ENCODE measurements at regions not wholly inside any gene's neighbourhood (a gene's known extent, or its start where the extent isn't known, plus 50 kb on each side); places are given as distances from the start of the nearest gene placed in this dataset.

DNA sequence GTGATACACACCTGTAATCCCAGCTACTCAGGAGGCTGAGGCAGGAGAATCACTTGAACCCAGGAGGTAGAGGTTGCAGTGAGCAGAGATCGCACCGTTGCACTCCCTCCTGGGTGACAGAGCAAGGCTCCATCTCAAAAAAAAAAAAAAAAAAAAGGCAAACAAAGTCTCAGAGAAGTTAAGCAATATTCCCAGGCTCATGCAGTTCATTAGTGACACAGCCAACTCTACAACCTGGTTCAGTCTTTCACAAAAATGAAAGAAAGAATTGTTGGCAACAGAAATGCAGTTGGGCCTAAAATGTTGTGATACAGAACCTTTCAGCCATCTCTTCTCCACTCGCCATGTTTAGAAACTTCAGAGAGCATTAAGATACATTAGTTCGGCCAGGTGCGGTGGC lies 242.1 kb downstream of the LTN1 start:
- Histone ChIP-seq H3K36me3 (no peaks in the 10 kb centered on the region), H3K27me3 (no peaks in the 10 kb centered on the region), H3K9ac (no peak overlapping the region), H3K4me3 (no peak overlapping the region), H3K79me2 (ENCODE audit: low read depth) (no peaks in the 10 kb centered on the region), H3K4me1 (no peaks in the 10 kb centered on the region), H2AFZ (replicated peaks) (no peak overlapping the region), H4K20me1 (ENCODE audit: low read depth) (no peaks in the 10 kb centered on the region), H3K9me3 (ENCODE audit: low read depth) (no peaks in the 10 kb centered on the region), H3K27ac (no peak overlapping the region), H3K4me2 (no peak overlapping the region), H3F3A (ENCODE audit: low read depth) (no peaks in the 10 kb centered on the region)
- peaks cover 3% of the 10 kb centered on the region for H3K9me3 Mint-ChIP-seq
- H3K4me3 Mint-ChIP-seq = no peak overlapping the region
- no peak for DNase-seq (ENCODE audit: low spot score)
- no peaks in the 10 kb centered on the region for H3K27me3 Mint-ChIP-seq (ENCODE audit: insufficient read depth, low read depth)
- no peaks in the 10 kb centered on the region for H3K36me3 Mint-ChIP-seq
- H3K27ac Mint-ChIP-seq = no peak overlapping the region
- peaks cover 4% of the 10 kb centered on the region for H3K4me1 Mint-ChIP-seq
- TF ChIP-seq CTCF (IDR thresholded peaks at IDR 0.05) (no peak), EZH2phosphoT487 (IDR thresholded peaks at IDR 0.05) (no peak), EZH2 (IDR thresholded peaks at IDR 0.05) (no peak)

DNA sequence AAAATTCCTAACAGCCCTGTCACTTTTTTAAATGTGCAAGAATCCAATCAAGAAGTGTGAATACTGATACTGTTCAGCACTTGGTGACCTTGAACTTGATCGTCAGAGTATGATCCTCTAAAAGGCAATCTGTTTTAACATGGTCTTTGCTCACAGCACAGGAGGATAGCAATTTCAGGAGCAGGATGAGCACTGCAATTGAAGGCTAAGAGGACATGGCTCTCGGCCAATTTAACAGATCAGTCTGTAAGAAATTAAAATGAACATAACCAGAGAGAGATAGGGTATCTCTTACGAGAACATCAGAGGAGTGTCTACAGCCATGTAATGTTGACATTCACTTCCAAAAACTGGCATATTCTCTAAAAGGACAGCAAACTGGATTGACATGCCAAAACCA lies 243.1 kb downstream of the LTN1 start:
- Histone ChIP-seq H3F3A (ENCODE audit: low read depth) (no peaks in the 10 kb centered on the region), H3K4me1 (no peaks in the 10 kb centered on the region), H3K4me3 (no peak overlapping the region), H3K36me3 (no peaks in the 10 kb centered on the region), H3K79me2 (ENCODE audit: low read depth) (no peaks in the 10 kb centered on the region), H3K27me3 (no peaks in the 10 kb centered on the region), H4K20me1 (ENCODE audit: low read depth) (no peaks in the 10 kb centered on the region), H3K27ac (no peak overlapping the region), H2AFZ (replicated peaks) (no peak overlapping the region), H3K9me3 (ENCODE audit: low read depth) (no peaks in the 10 kb centered on the region), H3K4me2 (no peak overlapping the region), H3K9ac (no peak overlapping the region)
- no peak for DNase-seq (ENCODE audit: low spot score)
- Mint-ChIP-seq H3K4me3 (no peak overlapping the region), H3K36me3 (no peaks in the 10 kb centered on the region), H3K4me1 (peaks cover 4% of the 10 kb centered on the region), H3K9me3 (peaks cover 3% of the 10 kb centered on the region), H3K27me3 (ENCODE audit: insufficient read depth, low read depth) (no peaks in the 10 kb centered on the region), H3K27ac (no peak overlapping the region)
- no peak for TF ChIP-seq CTCF (IDR thresholded peaks at IDR 0.05)

DNA sequence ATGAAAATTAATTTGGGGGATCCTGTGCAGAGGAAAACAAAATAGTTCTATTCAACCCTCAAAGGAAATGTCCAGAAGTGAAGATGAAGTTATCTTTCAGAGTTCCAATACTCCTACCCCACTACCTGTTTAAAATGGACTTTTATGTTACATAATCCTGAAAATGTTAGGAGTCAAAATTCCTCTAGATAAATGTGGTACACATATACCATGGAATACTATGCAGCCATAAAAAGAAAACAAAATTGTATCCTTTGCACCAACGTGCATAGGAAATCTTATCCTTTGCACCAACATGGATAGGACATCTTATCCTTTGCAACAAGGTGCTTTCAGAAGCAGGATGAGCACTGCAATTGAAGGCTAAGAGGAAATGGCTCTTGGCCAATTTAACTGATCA lies 245.2 kb downstream of the LTN1 start:
- no peaks in the 10 kb centered on the region for H3K36me3 Mint-ChIP-seq
- no peaks in the 10 kb centered on the region for H3K27me3 ChIP-seq
- no peak for DNase-seq (ENCODE audit: low spot score)
- TF ChIP-seq EZH2 (IDR thresholded peaks at IDR 0.05) (no peak), EZH2phosphoT487 (IDR thresholded peaks at IDR 0.05) (no peak), CTCF (IDR thresholded peaks at IDR 0.05) (no peak)
- H3F3A ChIP-seq (ENCODE audit: low read depth) = no peaks in the 10 kb centered on the region
- H3K9ac ChIP-seq = no peak overlapping the region
- no peaks in the 10 kb centered on the region for H3K36me3 ChIP-seq
- H3K27me3 Mint-ChIP-seq (ENCODE audit: insufficient read depth, low read depth) = no peaks in the 10 kb centered on the region
- no peaks in the 10 kb centered on the region for H3K4me1 ChIP-seq
- no peak overlapping the region for H2AFZ ChIP-seq (replicated peaks)
- H3K27ac ChIP-seq = no peak overlapping the region
- H3K9me3 ChIP-seq (ENCODE audit: low read depth) = no peaks in the 10 kb centered on the region
- no peaks in the 10 kb centered on the region for H3K9me3 Mint-ChIP-seq
- no peaks in the 10 kb centered on the region for H3K79me2 ChIP-seq (ENCODE audit: low read depth)
- H3K4me2 ChIP-seq = no peak overlapping the region
- no peak overlapping the region for H3K27ac Mint-ChIP-seq
- no peak overlapping the region for H3K4me3 ChIP-seq
- no peaks in the 10 kb centered on the region for H4K20me1 ChIP-seq (ENCODE audit: low read depth)
- H3K4me1 Mint-ChIP-seq = no peaks in the 10 kb centered on the region
- H3K4me3 Mint-ChIP-seq = no peak overlapping the region

DNA sequence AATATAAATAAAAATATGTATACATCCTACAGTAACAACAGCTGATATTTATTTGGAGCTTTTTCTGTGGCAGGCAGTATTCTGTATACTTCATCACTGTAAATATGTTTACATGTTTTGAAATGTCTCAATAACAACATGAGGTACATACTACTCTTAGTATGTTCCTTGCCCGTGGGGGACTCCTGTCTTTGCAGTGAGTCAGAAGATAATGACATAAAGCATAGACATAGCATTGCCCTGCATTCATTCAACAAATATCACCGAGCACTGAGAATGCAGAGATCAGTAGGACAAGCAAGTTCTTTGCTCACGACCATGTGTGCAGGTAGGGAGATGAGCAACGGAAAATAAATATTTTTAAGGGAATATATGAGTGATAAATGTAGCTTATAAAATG lies 246.5 kb downstream of the LTN1 start:
- Histone ChIP-seq H3K4me2 (no peak overlapping the region), H3K36me3 (no peaks in the 10 kb centered on the region), H3K9ac (no peak overlapping the region), H2AFZ (replicated peaks) (no peak overlapping the region), H3K27me3 (no peaks in the 10 kb centered on the region), H4K20me1 (ENCODE audit: low read depth) (no peaks in the 10 kb centered on the region), H3K4me1 (no peaks in the 10 kb centered on the region), H3K79me2 (ENCODE audit: low read depth) (no peaks in the 10 kb centered on the region), H3K9me3 (ENCODE audit: low read depth) (no peaks in the 10 kb centered on the region), H3K4me3 (no peak overlapping the region), H3K27ac (no peak overlapping the region), H3F3A (ENCODE audit: low read depth) (no peaks in the 10 kb centered on the region)
- H3K9me3 Mint-ChIP-seq = no peaks in the 10 kb centered on the region
- H3K36me3 Mint-ChIP-seq = no peaks in the 10 kb centered on the region
- no peak overlapping the region for H3K27ac Mint-ChIP-seq
- H3K27me3 Mint-ChIP-seq (ENCODE audit: insufficient read depth, low read depth) = no peaks in the 10 kb centered on the region
- TF ChIP-seq EZH2 (IDR thresholded peaks at IDR 0.05) = no peak
- no peak for TF ChIP-seq CTCF (IDR thresholded peaks at IDR 0.05)
- no peak for TF ChIP-seq EZH2phosphoT487 (IDR thresholded peaks at IDR 0.05)
- DNase-seq (ENCODE audit: low spot score) = no peak
- no peaks in the 10 kb centered on the region for H3K4me1 Mint-ChIP-seq
- no peak overlapping the region for H3K4me3 Mint-ChIP-seq
